ES-I3 (cell line): ENCODE measurements at regions not wholly inside any gene's neighbourhood (a gene's known extent, or its start where the extent isn't known, plus 50 kb on each side); places are given as distances from the start of the nearest gene placed in this dataset.

ENCODE experiments used
- H3K36me3 ChIP-seq: 2 replicates; pipeline ENCODE4 v1.6.1; 2013; ENCODE audit warnings: mild to moderate bottlenecking, low read length, control low read depth, moderate library complexity; ENCODE audit not compliant: insufficient read depth
- H3K4me1 ChIP-seq: 2 replicates; pipeline ENCODE4 v1.6.1; 2013; ENCODE audit warnings: mild to moderate bottlenecking, control low read depth, low read length; ENCODE audit not compliant: insufficient read depth
- H3K9ac ChIP-seq: 2 replicates; pipeline ENCODE4 v1.6.1; 2013; ENCODE audit warnings: low read depth, mild to moderate bottlenecking, low read length, moderate library complexity
- H3K9me3 ChIP-seq: 2 replicates; pipeline ENCODE4 v1.6.1; 2013; ENCODE audit warnings: mild to moderate bottlenecking, low read length, moderate library complexity; ENCODE audit not compliant: control insufficient read depth, insufficient read depth

GRCh38 chr10:128865436-128866195 lies 601.4 kb upstream of the MGMT start:
- no peaks in the 10 kb centered on the region for H3K36me3 ChIP-seq
- no peaks in the 10 kb centered on the region; the same call in 1 of the 2 replicates for H3K9me3 ChIP-seq
- H3K4me1 ChIP-seq = no peaks in the 10 kb centered on the region
- no peak overlapping the region for H3K9ac ChIP-seq

GRCh38 chr10:128866551-128866950 lies 600.5 kb upstream of the MGMT start:
- H3K9me3 ChIP-seq = no peaks in the 10 kb centered on the region; the same call in 1 of the 2 replicates

GRCh38 chr10:128867210-128867609 lies 599.8 kb upstream of the MGMT start:
- Histone ChIP-seq H3K4me1 (no peaks in the 10 kb centered on the region), H3K9me3 (no peaks in the 10 kb centered on the region; the same call in 1 of the 2 replicates), H3K9ac (no peak overlapping the region), H3K36me3 (no peaks in the 10 kb centered on the region)

More at GRCh38 chr10:128866551-128866950, 600.5 kb upstream of the MGMT start:
- no peaks in the 10 kb centered on the region for H3K4me1 ChIP-seq
- H3K9ac ChIP-seq = no peak overlapping the region
- no peaks in the 10 kb centered on the region for H3K36me3 ChIP-seq

DNA sequence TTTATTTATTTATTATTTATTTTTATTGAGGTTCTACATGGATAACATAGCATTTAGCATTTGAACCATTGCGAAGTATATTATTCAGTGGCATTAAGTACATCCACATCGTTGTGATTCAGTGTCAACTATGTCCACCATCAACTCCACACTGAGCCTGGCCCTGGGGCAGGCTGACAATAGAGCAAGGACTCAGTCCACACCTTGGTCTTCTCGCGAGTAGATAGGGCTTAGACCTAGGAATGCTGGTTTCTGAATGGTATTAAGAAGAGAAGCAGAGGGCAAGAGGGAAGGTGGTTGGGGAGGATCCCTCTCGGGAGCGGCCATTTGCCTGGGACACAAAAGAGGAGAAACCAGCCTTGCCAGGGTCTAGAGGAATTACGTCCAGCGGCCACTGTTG lies 599.2 kb upstream of the MGMT start:
- no peak overlapping the region for H3K9ac ChIP-seq
- no peaks in the 10 kb centered on the region; the same call in 1 of the 2 replicates for H3K9me3 ChIP-seq
- no peaks in the 10 kb centered on the region for H3K36me3 ChIP-seq
- no peaks in the 10 kb centered on the region for H3K4me1 ChIP-seq

DNA sequence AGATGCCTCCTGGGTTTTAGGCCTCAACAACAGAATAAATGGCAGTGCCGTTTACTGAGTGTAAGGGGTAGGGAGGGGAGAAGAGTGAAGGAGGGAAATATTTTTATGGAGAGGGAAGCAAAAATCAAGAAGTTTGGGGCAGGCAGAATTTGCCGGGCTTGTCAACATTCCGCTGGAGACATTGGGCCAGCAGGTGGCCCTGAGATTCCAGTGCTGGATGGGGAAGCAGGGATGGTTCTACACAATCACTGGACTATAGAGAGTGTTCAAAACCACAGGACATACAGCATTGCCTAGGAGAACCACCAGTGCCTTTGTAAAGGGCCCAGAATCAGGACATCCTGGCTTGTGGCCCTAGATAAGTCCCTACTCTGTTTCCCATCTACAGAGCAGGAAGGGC lies 598.6 kb upstream of the MGMT start:
- no peaks in the 10 kb centered on the region; the same call in 1 of the 2 replicates for H3K9me3 ChIP-seq
- H3K4me1 ChIP-seq = no peaks in the 10 kb centered on the region
- H3K36me3 ChIP-seq = no peaks in the 10 kb centered on the region
- H3K9ac ChIP-seq = no peak overlapping the region

DNA sequence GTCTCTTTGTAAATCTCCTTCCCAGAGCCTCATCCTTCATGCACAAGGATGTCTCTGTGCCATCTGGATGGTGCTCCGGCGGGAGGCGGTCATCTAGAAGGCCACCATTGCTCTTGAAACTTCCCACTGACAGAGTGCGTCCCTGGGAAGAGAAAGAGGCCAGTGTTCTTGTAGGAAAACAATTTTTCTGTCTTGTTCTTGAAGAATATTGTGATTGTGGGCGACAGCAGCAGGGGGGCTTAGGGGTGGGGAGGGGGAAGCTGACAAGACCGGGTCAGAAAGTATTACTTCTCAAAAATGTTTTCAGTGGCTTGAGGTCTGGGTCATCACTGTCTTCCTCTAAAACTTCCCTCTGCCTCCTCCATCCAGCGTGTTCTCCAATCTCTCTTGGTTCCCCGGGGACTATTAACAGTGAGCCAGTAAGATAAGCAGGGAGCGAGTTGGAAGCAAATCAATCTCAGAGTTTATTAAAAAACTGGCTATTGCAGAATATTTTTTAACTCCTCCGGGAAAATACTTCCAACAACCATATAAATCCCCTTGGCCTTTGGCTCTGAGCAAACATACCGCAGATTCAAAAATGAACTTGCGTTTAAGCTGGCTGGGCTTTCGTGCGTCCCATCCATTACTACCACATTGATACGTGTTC lies 597.8 kb upstream of the MGMT start:
- no peaks in the 10 kb centered on the region; the same call in 1 of the 2 replicates for H3K9me3 ChIP-seq
- H3K9ac ChIP-seq = no peak overlapping the region
- no peaks in the 10 kb centered on the region for H3K4me1 ChIP-seq

DNA sequence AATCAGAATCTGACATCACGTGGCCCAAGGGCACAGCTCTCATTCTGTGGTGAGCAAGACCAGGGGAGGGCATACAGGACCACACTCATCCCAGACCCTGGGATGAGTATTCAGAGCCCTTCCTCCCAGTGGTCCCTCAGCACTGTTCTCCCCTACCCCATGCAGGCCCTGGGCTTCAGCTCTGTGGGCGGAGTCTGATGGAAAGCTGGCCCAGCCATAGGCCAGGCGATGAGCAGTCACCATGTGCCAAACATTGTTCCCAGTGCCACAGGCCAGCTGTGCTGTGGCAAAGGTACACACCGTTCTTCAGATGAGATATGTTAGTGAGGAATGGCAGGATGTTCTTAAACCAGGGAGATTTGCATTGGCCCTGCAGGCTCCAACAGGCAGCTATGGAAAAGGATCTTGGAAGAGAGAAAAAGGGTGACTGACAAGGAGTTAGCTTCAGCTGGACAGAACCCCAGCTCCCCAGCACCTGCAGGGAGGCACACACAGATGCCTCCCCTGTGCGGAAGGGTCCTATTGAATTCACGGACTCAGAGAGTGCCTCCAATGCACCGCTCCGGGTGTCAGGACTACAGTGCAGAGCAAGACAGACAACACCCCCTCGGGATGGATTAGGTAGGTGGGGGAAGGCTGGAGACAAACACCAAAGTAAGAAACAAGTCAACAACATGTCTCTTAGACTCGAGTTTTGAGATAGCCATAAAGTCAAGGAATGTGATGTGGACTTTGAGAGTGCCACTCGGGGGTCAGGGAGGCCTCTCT lies 596.0 kb upstream of the MGMT start:
- Histone ChIP-seq H3K9me3 (no peaks in the 10 kb centered on the region; the same call in 1 of the 2 replicates), H3K36me3 (no peaks in the 10 kb centered on the region), H3K9ac (no peak overlapping the region), H3K4me1 (no peaks in the 10 kb centered on the region)

More for the DNA sequence above, 597.8 kb upstream of the MGMT start:
- H3K36me3 ChIP-seq = no peaks in the 10 kb centered on the region

- Histone ChIP-seq H3K9me3 (no peaks in the 10 kb centered on the region; the same call in 1 of the 2 replicates), H3K36me3 (no peaks in the 10 kb centered on the region), H3K9ac (no peak overlapping the region)
These were observed 595.3 kb upstream of the MGMT start for GRCh38 chr10:128871671-128872231.

DNA sequence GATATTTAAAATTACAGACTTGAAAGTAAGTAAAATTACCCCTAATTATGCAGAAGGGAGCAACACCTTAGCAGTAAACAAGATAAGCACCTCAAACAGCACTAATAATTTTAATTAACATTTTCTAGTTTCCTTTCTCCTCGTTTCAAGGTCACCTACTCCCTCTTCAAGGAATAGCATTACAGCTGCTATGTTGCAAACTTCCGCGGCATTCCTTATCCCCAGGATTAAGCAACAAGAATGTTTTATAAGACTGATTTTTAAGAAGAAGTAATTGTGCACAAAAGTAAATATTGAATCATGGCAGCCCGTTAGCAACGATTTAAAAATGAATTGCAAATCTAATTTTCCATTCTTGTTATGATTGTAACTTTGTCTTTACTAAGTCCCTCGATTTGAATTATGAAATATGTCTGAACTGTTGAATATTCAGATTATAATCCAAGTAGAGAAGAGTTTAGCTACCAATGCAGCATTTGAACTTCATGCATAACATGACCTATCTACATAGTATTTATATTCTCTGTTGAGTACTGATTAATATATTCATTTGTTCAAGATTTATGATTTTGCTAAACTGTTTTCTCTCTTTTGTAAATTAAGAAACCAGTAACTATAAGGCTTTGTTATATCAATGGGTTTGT lies 593.5 kb upstream of the MGMT start:
- Histone ChIP-seq H3K4me1 (no peaks in the 10 kb centered on the region), H3K9ac (no peak overlapping the region), H3K9me3 (no peaks in the 10 kb centered on the region; the same call in 1 of the 2 replicates), H3K36me3 (no peaks in the 10 kb centered on the region)

More at GRCh38 chr10:128871671-128872231, 595.3 kb upstream of the MGMT start:
- H3K4me1 ChIP-seq = no peaks in the 10 kb centered on the region

- Histone ChIP-seq H3K36me3 (no peaks in the 10 kb centered on the region), H3K9ac (no peak overlapping the region), H3K4me1 (no peaks in the 10 kb centered on the region), H3K9me3 (no peaks in the 10 kb centered on the region; the same call in 1 of the 2 replicates)
These were observed 592.7 kb upstream of the MGMT start for GRCh38 chr10:128874331-128874730.

GRCh38 chr10:128875030-128875744 lies 591.9 kb upstream of the MGMT start:
- Histone ChIP-seq H3K36me3 (no peaks in the 10 kb centered on the region), H3K4me1 (no peaks in the 10 kb centered on the region), H3K9me3 (no peaks in the 10 kb centered on the region), H3K9ac (no peak overlapping the region)

- H3K9me3 ChIP-seq = no peaks in the 10 kb centered on the region
These were observed 590.9 kb upstream of the MGMT start for GRCh38 chr10:128875956-128876736.

DNA sequence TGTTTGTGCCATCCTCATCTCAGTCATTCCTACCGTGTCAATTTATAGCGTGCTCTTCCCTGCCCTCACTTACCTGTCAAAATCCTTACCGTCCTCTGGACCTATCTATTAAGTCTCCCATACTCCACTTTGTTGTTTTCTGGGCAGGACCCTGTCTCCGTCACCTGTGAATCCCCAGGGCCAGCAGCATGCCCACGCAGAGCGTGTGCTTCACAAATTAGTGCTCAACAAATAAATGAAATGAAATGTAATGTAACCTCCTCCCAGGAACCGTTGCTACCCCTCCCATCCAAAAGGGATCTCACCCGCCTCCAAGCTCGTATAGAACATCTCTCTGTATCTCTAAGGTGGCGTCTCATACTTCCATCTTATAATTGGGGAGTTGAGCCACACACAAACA lies 589.9 kb upstream of the MGMT start:
- Histone ChIP-seq H3K4me1 (no peaks in the 10 kb centered on the region), H3K9me3 (no peaks in the 10 kb centered on the region; the same call in 1 of the 2 replicates), H3K9ac (no peak overlapping the region), H3K36me3 (no peaks in the 10 kb centered on the region)

More at GRCh38 chr10:128875956-128876736, 590.9 kb upstream of the MGMT start:
- H3K4me1 ChIP-seq = no peaks in the 10 kb centered on the region
- no peak overlapping the region for H3K9ac ChIP-seq
- H3K36me3 ChIP-seq = no peaks in the 10 kb centered on the region
